Ishikawa (cell line): ENCODE measurements at regions not wholly inside any gene's neighbourhood (a gene's known extent, or its start where the extent isn't known, plus 50 kb on each side); places are given as distances from the start of the nearest gene placed in this dataset.

Experiments used
- CEBPB ChIP-seq: IDR thresholded peaks from 2 replicates; pipeline ENCODE4 v1.6.1; 2012
- CREB1 ChIP-seq: IDR thresholded peaks from 2 replicates; pipeline ENCODE4 v1.6.1; 2012; ENCODE audit warnings: low read depth
- EGR1 ChIP-seq: IDR thresholded peaks from 2 replicates; pipeline ENCODE4 v1.6.1; 2012
- EP300 ChIP-seq: IDR thresholded peaks from 2 replicates; pipeline ENCODE4 v1.6.1; 2012; ENCODE audit warnings: borderline replicate concordance
- FOXM1 ChIP-seq: IDR thresholded peaks from 2 replicates; pipeline ENCODE4 v1.6.1; 2012; ENCODE audit warnings: low read depth, borderline replicate concordance
- NFIC ChIP-seq: IDR thresholded peaks from 2 replicates; pipeline ENCODE4 v1.6.1; 2012
- RAD21 ChIP-seq: IDR thresholded peaks from 2 replicates; pipeline ENCODE4 v1.6.1; 2012; ENCODE audit warnings: low read depth
- TAF1 ChIP-seq: IDR thresholded peaks from 2 replicates; pipeline ENCODE4 v1.6.1; 2012; ENCODE audit warnings: low read depth, mild to moderate bottlenecking
- TCF12 ChIP-seq: IDR thresholded peaks from 2 replicates; pipeline ENCODE4 v1.6.1; 2012; ENCODE audit warnings: low read depth
- TEAD4 ChIP-seq: IDR thresholded peaks from 2 replicates; pipeline ENCODE4 v1.6.1; 2012
- YY1 ChIP-seq: IDR thresholded peaks from 2 replicates; pipeline ENCODE4 v1.6.1; 2012; ENCODE audit warnings: low read depth
- TF ChIP-seq, protein P1 (sequence below): IDR thresholded peaks from 2 replicates; pipeline ENCODE4 v1.6.1; 2012
- TF ChIP-seq, protein P2 (sequence below): IDR thresholded peaks from 2 replicates; pipeline ENCODE4 v1.6.1; 2012; ENCODE audit warnings: low read depth, mild to moderate bottlenecking
- TF ChIP-seq, protein P3 (sequence below): IDR thresholded peaks from 2 replicates; pipeline ENCODE4 v1.6.1; 2012

DNA sequence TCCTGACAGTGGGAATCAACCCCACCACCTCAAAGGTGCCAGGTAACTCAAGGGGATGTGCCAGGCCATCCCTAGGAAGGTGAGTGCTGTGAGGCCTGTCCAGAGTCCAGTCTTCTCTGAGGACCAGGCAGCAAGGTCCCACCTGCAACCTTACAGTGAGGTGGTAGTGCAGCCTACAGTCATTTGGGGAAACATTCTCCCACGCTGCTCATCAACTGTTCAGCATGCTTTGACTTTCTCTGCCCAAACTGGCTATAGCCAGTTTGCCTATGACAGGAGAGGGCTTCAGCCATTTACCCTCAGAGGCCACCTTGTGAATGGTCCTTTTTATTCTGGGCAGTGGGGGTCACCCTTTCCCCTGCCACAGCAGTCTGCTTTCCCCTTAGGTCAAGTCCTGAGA, 81.9 kb downstream of the ATPSCKMT start:
- TF ChIP-seq CEBPB (no peak), RAD21 (no peak), FOXM1 (no peak), TAF1 (no peak), CREB1 (no peak), EGR1 (no peak), YY1 (no peak), EP300 (no peak), NFIC (no peak), TEAD4 (no peak), TCF12 (no peak)
- TF ChIP-seq, protein P1, sequence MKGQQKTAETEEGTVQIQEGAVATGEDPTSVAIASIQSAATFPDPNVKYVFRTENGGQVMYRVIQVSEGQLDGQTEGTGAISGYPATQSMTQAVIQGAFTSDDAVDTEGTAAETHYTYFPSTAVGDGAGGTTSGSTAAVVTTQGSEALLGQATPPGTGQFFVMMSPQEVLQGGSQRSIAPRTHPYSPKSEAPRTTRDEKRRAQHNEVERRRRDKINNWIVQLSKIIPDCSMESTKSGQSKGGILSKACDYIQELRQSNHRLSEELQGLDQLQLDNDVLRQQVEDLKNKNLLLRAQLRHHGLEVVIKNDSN: no peak
- TF ChIP-seq, protein P2, sequence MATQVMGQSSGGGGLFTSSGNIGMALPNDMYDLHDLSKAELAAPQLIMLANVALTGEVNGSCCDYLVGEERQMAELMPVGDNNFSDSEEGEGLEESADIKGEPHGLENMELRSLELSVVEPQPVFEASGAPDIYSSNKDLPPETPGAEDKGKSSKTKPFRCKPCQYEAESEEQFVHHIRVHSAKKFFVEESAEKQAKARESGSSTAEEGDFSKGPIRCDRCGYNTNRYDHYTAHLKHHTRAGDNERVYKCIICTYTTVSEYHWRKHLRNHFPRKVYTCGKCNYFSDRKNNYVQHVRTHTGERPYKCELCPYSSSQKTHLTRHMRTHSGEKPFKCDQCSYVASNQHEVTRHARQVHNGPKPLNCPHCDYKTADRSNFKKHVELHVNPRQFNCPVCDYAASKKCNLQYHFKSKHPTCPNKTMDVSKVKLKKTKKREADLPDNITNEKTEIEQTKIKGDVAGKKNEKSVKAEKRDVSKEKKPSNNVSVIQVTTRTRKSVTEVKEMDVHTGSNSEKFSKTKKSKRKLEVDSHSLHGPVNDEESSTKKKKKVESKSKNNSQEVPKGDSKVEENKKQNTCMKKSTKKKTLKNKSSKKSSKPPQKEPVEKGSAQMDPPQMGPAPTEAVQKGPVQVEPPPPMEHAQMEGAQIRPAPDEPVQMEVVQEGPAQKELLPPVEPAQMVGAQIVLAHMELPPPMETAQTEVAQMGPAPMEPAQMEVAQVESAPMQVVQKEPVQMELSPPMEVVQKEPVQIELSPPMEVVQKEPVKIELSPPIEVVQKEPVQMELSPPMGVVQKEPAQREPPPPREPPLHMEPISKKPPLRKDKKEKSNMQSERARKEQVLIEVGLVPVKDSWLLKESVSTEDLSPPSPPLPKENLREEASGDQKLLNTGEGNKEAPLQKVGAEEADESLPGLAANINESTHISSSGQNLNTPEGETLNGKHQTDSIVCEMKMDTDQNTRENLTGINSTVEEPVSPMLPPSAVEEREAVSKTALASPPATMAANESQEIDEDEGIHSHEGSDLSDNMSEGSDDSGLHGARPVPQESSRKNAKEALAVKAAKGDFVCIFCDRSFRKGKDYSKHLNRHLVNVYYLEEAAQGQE: no peak
- TF ChIP-seq, protein P3, sequence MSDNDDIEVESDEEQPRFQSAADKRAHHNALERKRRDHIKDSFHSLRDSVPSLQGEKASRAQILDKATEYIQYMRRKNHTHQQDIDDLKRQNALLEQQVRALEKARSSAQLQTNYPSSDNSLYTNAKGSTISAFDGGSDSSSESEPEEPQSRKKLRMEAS: no peak
